ENCODE measurements at regions not wholly inside any gene's neighbourhood (a gene's known extent, or its start where the extent isn't known, plus 50 kb on each side); places are given as distances from the start of the nearest gene placed in this dataset.

- TF ChIP-seq EP300 (IDR thresholded peaks at IDR 0.05) (no peak), CTCF (IDR thresholded peaks at IDR 0.05) (no peak), POLR2AphosphoS5 (IDR thresholded peaks at IDR 0.05) (no peak), POLR2A (IDR thresholded peaks at IDR 0.05) (no peak)
Observed at GRCh38 chr7:10720042-10720441, 253.6 kb upstream of the PHF14 start.
